SKM-1 (cell line): ENCODE measurements at regions not wholly inside any gene's neighbourhood (a gene's known extent, or its start where the extent isn't known, plus 50 kb on each side); places are given as distances from the start of the nearest gene placed in this dataset.

Experiments
- DNase-seq: peaks from one replicate; lab custom pipeline; 2025; ENCODE audit not compliant: unreplicated experiment; lab: John Stamatoyannopoulos, UW

- DNase-seq: no peak
Measured at GRCh38 chr14:61891810-61892209, 129.6 kb downstream of the SNAPC1 start.

- DNase-seq: no peak
Measured at GRCh38 chr14:61893371-61893940, 131.2 kb downstream of the SNAPC1 start.

- DNase-seq: peak; percentile 3
Measured at GRCh38 chr14:61894452-61895077, 132.3 kb downstream of the SNAPC1 start.

- DNase-seq: no peak
Measured at GRCh38 chr14:61897300-61897699, 135.1 kb downstream of the SNAPC1 start.

- no peak for DNase-seq
Measured at GRCh38 chr14:61898568-61898967, 136.3 kb downstream of the SNAPC1 start.

DNA sequence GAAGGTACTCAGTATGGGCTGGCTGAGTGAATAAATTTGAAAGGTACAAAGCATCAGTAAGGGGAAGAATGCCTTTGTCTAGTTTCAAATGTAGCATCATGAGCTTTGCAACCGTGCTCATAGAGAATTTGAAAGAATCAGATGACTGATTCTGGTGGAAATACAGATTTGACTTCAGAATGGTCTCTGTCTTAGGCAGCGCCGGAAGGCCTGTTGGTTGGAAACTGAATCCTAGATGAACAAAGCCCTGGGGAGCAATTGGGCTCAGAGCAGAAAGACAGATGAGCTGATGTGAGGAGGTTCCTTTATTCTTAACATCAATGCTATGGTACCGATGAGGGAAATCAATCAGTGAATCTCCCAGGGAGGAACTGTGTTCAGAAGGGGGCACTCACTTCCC is 137.3 kb downstream of the SNAPC1 start:
- no peak for DNase-seq

DNA sequence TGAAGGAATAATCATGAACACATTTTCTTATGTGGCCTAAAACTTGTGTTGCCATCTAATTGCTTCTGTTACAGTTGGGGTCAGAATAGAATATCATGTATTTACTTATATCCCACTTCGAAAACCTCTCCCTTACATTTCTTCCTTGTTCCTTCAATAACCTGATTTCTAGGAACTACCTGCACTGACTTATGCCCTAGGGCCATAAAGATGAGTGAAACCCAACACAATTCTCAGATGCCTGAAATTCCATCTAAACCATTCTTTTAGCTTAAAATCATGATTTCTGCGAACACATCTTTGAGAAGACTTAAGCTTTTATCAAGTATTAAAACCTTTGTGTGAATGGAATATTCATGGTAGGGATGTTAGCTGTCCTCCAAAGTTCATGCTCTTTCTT is 142.7 kb downstream of the SNAPC1 start:
- no peak for DNase-seq

DNA sequence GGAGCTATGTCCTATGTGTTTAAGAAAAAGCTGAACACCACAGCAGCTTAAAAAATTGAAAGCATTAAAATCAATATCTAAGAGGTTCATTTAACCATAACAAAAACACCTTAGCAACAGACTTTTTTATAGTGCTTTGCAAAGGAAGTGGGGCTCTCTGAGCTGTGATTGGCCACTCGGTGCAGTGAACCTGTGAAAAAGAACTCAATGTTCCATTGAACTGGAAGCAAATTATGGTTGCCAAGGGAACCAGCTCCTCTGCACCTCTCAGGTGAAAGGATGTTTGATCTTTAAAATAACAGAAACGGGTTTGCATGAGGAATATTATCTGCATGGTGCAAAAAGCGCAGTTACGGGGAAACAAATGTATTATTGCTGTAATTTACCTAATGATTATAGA is 149.4 kb downstream of the SNAPC1 start:
- no peak for DNase-seq

DNA sequence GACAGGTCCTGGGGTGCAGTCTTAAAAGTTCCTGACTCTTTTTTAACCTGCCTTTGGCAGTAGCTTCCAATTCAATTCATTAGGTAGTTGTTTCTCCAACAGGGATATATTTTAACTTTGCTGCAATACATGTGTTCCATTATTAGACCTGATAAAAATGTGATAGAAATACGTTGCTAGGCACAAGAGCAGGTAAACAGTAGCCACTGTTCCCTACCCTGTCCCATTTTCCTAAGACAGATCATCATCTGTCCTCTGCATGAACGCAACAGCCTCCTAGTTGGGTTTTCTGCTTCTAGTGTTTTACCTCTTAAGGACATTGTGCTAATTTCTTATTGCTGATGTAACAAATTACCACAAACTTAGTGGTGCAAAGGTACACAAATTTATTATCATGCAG is 156.8 kb downstream of the SNAPC1 start:
- DNase-seq: no peak

DNA sequence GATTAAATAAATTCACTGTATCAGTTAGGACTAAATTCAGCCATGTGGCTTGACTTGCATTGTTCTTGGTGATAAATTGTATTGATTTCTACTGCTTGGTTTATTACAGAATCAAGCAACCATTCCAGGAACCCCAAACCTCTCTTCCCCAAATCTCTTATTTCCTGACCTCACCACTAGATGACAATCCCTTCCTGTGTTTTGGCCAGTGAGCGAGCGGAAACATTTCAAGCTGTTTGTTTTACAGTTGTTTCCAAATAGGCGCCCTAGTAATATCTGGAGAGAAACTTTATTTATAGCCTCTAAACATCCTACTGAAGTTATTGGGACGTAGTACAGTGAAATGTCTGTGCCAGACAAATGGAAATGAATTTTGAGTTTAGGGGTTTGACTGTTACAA is 161.1 kb downstream of the SNAPC1 start:
- DNase-seq: no peak

GRCh38 chr14:61925043-61925442 is 162.8 kb downstream of the SNAPC1 start:
- DNase-seq: no peak

DNA sequence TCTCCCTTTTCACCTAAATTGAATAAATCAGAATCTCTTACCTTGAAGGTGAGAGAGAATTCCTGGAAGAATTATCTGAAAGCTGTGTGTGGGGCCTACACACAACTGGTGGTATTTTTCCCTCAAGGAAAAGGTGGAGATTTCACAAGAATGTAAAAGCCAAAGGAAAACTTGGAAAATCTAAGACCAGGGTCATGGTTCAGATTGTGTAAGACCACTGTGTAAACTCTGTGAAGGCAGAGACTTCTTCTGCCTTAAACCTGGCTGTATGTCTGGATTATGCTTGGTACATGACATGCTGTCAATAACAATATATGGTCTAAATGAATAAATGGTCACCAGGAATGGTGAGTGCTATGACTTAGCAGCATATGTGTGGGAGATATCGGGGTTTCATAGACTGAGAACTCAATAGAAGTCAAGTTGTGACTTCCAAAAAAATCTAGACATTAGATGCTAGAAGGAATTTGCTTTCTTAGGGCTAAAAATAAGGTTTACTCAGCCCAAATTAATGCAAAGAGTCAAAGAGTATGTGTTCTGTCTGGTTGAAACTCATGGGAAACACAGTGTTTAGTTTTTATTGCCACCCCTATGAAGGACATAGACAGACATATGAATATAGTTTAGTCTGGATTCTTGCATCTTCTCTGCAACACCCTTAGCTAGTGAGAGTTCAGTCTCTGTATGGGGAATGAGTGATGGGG is 163.7 kb downstream of the SNAPC1 start:
- no peak for DNase-seq

DNA sequence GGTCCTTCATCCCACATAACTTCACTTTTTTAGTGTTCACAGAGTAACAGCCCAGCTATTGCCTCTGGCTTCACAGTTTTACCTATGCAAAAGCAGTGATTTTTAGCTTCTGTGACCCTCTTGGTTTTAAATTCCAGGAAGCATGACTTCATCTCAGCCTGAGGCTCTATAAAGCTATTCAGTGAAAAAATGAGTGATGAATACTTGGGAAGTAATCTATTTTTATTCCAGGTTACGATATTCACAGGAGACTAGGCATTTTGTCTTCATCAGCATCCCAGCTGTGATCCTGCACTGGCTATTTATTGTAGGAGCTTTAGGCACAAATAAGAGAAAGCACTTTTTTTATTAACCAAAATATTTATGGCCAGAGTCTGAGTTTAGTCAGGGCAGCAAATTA is 164.8 kb downstream of the SNAPC1 start:
- no peak for DNase-seq

DNA sequence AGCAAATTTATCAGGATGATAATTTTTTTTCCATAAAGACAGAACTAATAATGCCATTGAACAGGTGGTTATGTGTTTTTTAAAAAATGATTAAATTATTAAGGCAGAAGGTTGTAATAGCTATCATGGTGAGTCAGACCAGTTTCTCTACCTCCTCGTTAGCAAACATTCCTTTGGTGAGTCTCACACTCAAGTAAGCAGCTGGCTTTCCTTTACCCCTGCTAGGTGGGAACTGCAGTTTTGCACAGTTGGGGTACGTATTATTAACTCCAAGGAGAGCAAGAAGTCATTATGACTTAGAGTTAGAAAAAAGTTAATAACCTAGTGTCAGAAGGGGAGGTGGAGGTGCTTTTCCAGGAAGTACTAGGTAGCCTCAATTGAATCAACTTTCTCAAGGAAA is 165.3 kb downstream of the SNAPC1 start:
- DNase-seq: no peak

- no peak for DNase-seq
Measured at GRCh38 chr14:61928300-61928699, 166.1 kb downstream of the SNAPC1 start.

GRCh38 chr14:61928701-61929100 is 166.5 kb downstream of the SNAPC1 start:
- DNase-seq: no peak

DNA sequence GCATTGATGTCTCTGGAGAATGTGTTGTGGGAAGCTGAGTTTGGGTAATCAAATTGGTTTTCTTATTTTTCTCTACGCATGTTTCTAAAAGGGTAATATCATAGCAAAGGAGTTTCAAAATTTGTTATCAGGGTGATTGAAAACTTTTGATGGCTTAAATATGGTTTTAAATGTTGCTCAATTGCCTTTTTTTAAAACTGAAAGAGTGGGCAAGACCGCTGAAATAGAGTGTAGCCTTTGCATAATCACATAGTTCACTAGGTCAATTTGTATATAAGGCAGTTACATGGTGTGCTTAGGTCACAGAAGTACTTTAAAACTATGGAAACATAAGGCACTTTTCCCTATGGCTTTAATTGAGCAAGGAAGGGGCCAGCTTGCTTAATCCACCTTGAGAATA is 167.4 kb downstream of the SNAPC1 start:
- no peak for DNase-seq

DNA sequence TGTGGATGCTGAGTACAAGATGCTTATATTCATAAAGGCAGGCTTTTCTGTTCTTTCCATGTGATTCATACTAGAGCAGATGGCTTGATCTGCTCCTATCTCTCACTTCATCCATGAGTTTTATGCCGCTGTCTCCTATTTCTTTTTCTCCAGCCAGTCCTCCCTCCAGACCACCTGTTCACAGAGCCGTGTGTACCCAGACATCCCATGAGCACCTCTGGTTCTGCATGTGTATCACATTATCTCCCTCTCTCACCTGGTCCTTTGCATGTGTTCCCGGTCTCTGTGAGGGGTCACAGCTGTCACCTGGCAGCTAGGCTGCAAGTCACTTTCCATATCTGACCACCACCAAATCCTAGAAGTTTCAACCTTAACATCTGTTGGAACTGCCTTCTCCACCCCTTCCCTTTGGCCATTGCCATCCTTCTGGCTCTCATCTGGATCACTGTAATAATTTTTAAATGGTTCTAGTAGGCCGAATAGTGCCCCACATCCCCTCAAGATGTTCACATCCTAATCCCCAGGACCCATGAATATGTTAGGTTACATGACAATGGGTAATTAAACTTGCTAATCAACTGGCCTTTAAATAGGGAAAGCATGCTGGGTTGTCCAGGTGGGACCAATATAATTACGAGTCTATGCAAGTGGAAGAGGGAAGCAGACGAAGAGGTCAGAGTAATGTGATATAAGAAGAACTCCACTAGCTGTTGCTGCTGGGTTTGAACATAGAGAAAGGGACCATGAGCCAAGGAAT is 168.1 kb downstream of the SNAPC1 start:
- DNase-seq: no peak

DNA sequence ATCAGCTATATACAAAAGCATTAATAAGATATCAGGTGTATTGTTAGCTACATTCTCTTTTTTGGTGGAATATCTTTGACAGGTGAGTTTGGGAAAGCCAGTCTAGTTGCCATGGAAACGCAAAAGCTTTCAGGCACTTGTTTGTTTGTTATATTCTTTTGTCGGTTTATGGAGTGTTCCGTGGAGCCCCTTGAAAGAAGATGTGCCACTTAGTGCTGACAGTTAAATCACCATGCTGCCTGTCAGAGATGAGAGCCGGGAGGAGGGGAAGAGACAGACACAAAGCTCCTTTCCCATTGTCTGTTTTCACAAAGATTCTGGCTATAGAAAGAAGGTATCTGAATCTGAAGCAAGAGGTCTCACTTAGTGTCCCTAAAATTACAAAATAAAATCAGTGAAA is 170.8 kb downstream of the SNAPC1 start:
- no peak for DNase-seq

GRCh38 chr14:61934385-61934784 is 172.2 kb downstream of the SNAPC1 start:
- no peak for DNase-seq

DNA sequence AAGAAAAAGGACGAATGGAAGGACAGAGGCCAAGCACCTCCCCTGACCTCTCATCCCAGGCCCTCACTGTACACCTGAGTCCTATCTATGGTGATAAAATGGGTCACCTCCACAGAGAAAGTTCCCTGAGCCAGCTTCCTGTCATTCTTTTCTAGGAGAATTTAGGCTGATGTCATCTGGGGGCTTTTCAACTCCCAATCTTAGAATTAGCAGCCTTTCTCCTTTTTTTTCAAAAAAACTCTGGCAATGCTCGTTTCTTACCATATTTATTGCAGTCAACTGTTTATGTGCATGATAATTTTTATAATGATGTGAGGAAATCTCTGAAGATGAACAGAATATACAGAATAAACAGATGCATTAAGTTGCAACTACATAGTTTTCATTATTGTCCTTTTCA is 177.6 kb downstream of the SNAPC1 start:
- no peak for DNase-seq
